ENCODE measurements at regions not wholly inside any gene's neighbourhood (a gene's known extent, or its start where the extent isn't known, plus 50 kb on each side); places are given as distances from the start of the nearest gene placed in this dataset.

DNA sequence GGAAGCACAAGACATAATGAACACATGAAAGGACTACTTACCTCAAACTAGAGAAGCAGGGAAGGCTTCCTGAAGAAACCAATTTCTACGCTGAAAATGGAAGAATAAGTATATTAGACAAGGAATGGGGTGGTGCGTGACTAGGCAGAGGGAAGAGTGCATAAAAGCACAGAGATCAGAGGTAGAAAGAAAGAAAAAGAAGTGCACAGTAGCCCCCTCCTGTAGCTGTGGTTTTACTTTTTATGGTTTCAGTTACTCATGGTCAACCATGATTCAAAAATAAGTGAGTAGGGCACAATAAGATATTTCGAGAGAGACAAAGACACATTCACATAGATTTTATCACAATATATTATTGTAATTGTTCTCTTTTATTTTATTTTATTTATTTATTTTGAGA, 934.5 kb upstream of the INTU start:
- TF ChIP-seq, protein P1, sequence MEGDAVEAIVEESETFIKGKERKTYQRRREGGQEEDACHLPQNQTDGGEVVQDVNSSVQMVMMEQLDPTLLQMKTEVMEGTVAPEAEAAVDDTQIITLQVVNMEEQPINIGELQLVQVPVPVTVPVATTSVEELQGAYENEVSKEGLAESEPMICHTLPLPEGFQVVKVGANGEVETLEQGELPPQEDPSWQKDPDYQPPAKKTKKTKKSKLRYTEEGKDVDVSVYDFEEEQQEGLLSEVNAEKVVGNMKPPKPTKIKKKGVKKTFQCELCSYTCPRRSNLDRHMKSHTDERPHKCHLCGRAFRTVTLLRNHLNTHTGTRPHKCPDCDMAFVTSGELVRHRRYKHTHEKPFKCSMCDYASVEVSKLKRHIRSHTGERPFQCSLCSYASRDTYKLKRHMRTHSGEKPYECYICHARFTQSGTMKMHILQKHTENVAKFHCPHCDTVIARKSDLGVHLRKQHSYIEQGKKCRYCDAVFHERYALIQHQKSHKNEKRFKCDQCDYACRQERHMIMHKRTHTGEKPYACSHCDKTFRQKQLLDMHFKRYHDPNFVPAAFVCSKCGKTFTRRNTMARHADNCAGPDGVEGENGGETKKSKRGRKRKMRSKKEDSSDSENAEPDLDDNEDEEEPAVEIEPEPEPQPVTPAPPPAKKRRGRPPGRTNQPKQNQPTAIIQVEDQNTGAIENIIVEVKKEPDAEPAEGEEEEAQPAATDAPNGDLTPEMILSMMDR (IDR thresholded peaks at IDR 0.05 in 4 of 5, conservative IDR thresholded peaks at IDR 0.05 in 1 of 5), result no peak
- TF ChIP-seq POLR2A (IDR thresholded peaks at IDR 0.05), result no peak
